ENCODE measurements at regions not wholly inside any gene's neighbourhood (a gene's known extent, or its start where the extent isn't known, plus 50 kb on each side); places are given as distances from the start of the nearest gene placed in this dataset.

DNA sequence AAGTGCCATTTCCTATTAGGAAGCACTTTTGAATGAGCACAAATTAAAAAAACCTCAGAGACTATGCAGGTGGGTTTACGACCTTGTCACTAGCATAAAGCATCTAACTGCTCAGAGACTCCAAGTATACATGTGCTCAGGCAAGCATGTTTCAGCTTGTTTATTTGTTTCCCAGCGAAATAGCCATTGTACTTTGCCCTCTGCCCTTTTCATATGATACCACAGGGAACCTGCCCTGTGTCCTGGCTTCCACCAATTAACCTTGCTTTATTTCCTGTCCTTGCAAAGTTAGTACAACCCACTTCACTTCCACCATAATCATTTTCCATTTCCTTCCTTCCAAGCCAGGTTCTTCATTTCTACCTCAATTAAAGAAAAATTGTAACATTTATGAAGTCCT lies 194.9 kb downstream of the DUSP6 start:
- TF ChIP-seq ZNF274 (IDR thresholded peaks at IDR 0.05; ENCODE audit: low read depth, low read length) (no peak), SUZ12 (IDR thresholded peaks at IDR 0.05; ENCODE audit: extremely low read depth, insufficient read depth, insufficient read length) (no peak), YY1 (IDR thresholded peaks at IDR 0.05; ENCODE audit: insufficient read depth, insufficient read length) (no peak)
